ENCODE measurements at regions not wholly inside any gene's neighbourhood (a gene's known extent, or its start where the extent isn't known, plus 50 kb on each side); places are given as distances from the start of the nearest gene placed in this dataset.

DNA sequence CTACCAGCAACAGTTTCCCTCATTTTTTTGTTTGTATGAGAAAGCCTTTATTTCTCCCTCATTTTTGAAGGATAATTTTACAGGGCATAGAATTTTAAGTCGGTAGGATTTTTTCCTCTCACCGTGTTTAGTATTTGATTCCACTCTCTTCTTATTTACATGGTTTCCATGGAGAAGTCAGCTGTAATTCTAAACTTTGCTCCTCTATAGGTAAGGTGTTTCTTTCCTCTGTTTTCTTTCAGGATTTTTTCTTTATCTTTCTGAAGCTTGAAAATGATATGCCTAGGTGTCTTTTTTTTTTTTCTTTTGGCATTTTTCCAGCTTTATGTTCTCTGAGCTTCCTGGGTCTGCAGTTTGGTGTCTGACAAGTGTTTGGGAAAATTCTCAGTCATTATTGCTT, 75.6 kb upstream of the ETV6 start:
- H3K27me3 ChIP-seq (ENCODE audit: insufficient read depth, low read depth, low read length), result no peaks in the 10 kb centered on the region
- no peaks in the 10 kb centered on the region for H3K9me3 ChIP-seq (ENCODE audit: low read length)
- H3K36me3 ChIP-seq (ENCODE audit: insufficient read depth, low read length), result no peaks in the 10 kb centered on the region
- no peak overlapping the region for H3K9ac ChIP-seq (ENCODE audit: low read length)
- no peaks in the 10 kb centered on the region for H3F3A ChIP-seq (ENCODE audit: insufficient read depth, low read length, poor library complexity, severe bottlenecking)
- no peaks in the 10 kb centered on the region for H4K20me1 ChIP-seq (ENCODE audit: insufficient read depth)
- H2AFZ ChIP-seq (ENCODE audit: low read depth, low read length), result no peak overlapping the region
- no peaks in the 10 kb centered on the region for H3K79me2 ChIP-seq (replicated peaks; ENCODE audit: insufficient read depth, low read length)
- H3K4me3 ChIP-seq (ENCODE audit: low read length), result no peak overlapping the region
- TF ChIP-seq CTCF (IDR thresholded peaks at IDR 0.05; ENCODE audit: poor library complexity, severe bottlenecking) (no peak), EZH2 (IDR thresholded peaks at IDR 0.05; ENCODE audit: borderline replicate concordance, insufficient read depth, low read length, poor library complexity, severe bottlenecking) (no peak), EP300 (conservative IDR thresholded peaks at IDR 0.05; ENCODE audit: poor library complexity, severe bottlenecking) (no peak), POLR2AphosphoS5 (IDR thresholded peaks at IDR 0.05) (no peak), TAF1 (IDR thresholded peaks at IDR 0.05; ENCODE audit: low read depth) (no peak), RAD21 (conservative IDR thresholded peaks at IDR 0.05) (no peak), MXI1 (conservative IDR thresholded peaks at IDR 0.05; ENCODE audit: poor library complexity, severe bottlenecking) (no peak), SMC3 (conservative IDR thresholded peaks at IDR 0.05; ENCODE audit: poor library complexity) (no peak)
- TF ChIP-seq, protein P1, sequence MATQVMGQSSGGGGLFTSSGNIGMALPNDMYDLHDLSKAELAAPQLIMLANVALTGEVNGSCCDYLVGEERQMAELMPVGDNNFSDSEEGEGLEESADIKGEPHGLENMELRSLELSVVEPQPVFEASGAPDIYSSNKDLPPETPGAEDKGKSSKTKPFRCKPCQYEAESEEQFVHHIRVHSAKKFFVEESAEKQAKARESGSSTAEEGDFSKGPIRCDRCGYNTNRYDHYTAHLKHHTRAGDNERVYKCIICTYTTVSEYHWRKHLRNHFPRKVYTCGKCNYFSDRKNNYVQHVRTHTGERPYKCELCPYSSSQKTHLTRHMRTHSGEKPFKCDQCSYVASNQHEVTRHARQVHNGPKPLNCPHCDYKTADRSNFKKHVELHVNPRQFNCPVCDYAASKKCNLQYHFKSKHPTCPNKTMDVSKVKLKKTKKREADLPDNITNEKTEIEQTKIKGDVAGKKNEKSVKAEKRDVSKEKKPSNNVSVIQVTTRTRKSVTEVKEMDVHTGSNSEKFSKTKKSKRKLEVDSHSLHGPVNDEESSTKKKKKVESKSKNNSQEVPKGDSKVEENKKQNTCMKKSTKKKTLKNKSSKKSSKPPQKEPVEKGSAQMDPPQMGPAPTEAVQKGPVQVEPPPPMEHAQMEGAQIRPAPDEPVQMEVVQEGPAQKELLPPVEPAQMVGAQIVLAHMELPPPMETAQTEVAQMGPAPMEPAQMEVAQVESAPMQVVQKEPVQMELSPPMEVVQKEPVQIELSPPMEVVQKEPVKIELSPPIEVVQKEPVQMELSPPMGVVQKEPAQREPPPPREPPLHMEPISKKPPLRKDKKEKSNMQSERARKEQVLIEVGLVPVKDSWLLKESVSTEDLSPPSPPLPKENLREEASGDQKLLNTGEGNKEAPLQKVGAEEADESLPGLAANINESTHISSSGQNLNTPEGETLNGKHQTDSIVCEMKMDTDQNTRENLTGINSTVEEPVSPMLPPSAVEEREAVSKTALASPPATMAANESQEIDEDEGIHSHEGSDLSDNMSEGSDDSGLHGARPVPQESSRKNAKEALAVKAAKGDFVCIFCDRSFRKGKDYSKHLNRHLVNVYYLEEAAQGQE (IDR thresholded peaks at IDR 0.05; ENCODE audit: borderline replicate concordance), result no peak
- H3K4me2 ChIP-seq (ENCODE audit: low read length), result no peak overlapping the region
- no peak overlapping the region for H3K27ac ChIP-seq (ENCODE audit: low read length)
- no peaks in the 10 kb centered on the region for H3K9me2 ChIP-seq (ENCODE audit: insufficient read depth, low read length)

DNA sequence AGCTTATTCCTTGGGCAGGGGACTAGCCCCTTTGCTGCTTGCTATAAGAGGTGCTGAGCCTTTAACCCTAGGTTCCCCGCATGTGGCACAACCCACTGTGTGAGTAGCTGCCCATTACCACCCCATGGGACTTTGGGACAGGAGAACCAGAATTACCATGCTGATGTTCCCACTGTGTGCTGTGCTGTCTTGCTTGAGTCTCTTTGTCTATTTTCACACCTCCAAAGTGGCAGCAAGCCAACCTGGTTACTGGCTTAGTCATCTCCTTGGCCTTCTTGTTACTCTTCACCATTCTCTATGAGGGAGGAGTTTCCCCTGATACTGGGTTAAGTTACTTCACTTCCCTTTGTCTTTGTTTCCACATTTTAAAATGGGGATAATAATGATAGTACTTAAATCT, 73.4 kb upstream of the ETV6 start:
- Histone ChIP-seq H3K9ac (ENCODE audit: low read length) (no peak overlapping the region), H3K79me2 (replicated peaks; ENCODE audit: insufficient read depth, low read length) (no peaks in the 10 kb centered on the region), H3K9me2 (ENCODE audit: insufficient read depth, low read length) (no peaks in the 10 kb centered on the region), H2AFZ (ENCODE audit: low read depth, low read length) (no peak overlapping the region), H3K4me2 (ENCODE audit: low read length) (no peak overlapping the region), H3K4me3 (ENCODE audit: low read length) (no peak overlapping the region), H3K36me3 (ENCODE audit: insufficient read depth, low read length) (no peaks in the 10 kb centered on the region), H3K27me3 (ENCODE audit: insufficient read depth, low read depth, low read length) (no peaks in the 10 kb centered on the region), H3K27ac (ENCODE audit: low read length) (no peak overlapping the region), H4K20me1 (ENCODE audit: insufficient read depth) (no peaks in the 10 kb centered on the region), H3F3A (ENCODE audit: insufficient read depth, low read length, poor library complexity, severe bottlenecking) (no peaks in the 10 kb centered on the region), H3K9me3 (ENCODE audit: low read length) (no peaks in the 10 kb centered on the region)
- TF ChIP-seq CTCF (IDR thresholded peaks at IDR 0.05; ENCODE audit: poor library complexity, severe bottlenecking), result no peak
- TF ChIP-seq TAF1 (IDR thresholded peaks at IDR 0.05; ENCODE audit: low read depth), result no peak
- no peak for TF ChIP-seq MXI1 (conservative IDR thresholded peaks at IDR 0.05; ENCODE audit: poor library complexity, severe bottlenecking)
- no peak for TF ChIP-seq RAD21 (conservative IDR thresholded peaks at IDR 0.05)
- TF ChIP-seq, protein P1 (IDR thresholded peaks at IDR 0.05; ENCODE audit: borderline replicate concordance), result no peak
- TF ChIP-seq SMC3 (conservative IDR thresholded peaks at IDR 0.05; ENCODE audit: poor library complexity), result no peak
